HG03378 (cell line): ENCODE measurements at regions not wholly inside any gene's neighbourhood (a gene's known extent, or its start where the extent isn't known, plus 50 kb on each side); places are given as distances from the start of the nearest gene placed in this dataset.
"Not testable (repeated sequence)": the region's sequence is repeated elsewhere in the genome, so short reads cannot be mapped to it uniquely, and the experiment has no call there.

Source experiments
- ATAC-seq: cut with Tn5 transposase; IDR thresholded peaks from one replicate; pipeline ENCODE4 v1.9.1; 2021; ENCODE audit warnings: mild to moderate bottlenecking, moderate library complexity; ENCODE audit not compliant: unreplicated experiment

- no peak for ATAC-seq
These were observed 750.5 kb downstream of the FRK start for GRCh38 chr6:115310156-115310555.

GRCh38 chr6:115302731-115303130 is 758.0 kb downstream of the FRK start:
- no peak for ATAC-seq

- no peak for ATAC-seq
These were observed 773.2 kb downstream of the FRK start for GRCh38 chr6:115287467-115287866.

- ATAC-seq: no peak
These were observed 783.7 kb downstream of the FRK start for GRCh38 chr6:115276881-115277565.

GRCh38 chr6:115272311-115272710 is 788.4 kb downstream of the FRK start:
- no peak for ATAC-seq

GRCh38 chr6:115271434-115271833 is 789.3 kb downstream of the FRK start:
- ATAC-seq: no peak

- no peak for ATAC-seq
These were observed 789.7 kb downstream of the FRK start for GRCh38 chr6:115270953-115271352.

GRCh38 chr6:115241373-115241772 is 819.3 kb downstream of the FRK start:
- ATAC-seq: no peak

GRCh38 chr6:115221198-115221597 is 839.5 kb downstream of the FRK start:
- no peak for ATAC-seq

GRCh38 chr6:115220551-115221159 is 840.0 kb downstream of the FRK start:
- no peak for ATAC-seq

- no peak for ATAC-seq
These were observed 841.0 kb downstream of the FRK start for GRCh38 chr6:115219645-115220044.

GRCh38 chr6:115216835-115217234 is 843.9 kb downstream of the FRK start:
- ATAC-seq: no peak

- ATAC-seq: no peak
These were observed 846.4 kb downstream of the FRK start for GRCh38 chr6:115214283-115214682.

- ATAC-seq: no peak
These were observed 857.3 kb downstream of the FRK start for GRCh38 chr6:115203381-115203780.

- ATAC-seq: no peak
These were observed 852.3 kb upstream of the HS3ST5 start for GRCh38 chr6:115194981-115195638.

- no peak for ATAC-seq
These were observed 849.2 kb upstream of the HS3ST5 start for GRCh38 chr6:115191989-115192388.

GRCh38 chr6:115190534-115190933 is 847.7 kb upstream of the HS3ST5 start:
- no peak for ATAC-seq

GRCh38 chr6:115175456-115175855 is 832.6 kb upstream of the HS3ST5 start:
- ATAC-seq: not testable (repeated sequence)

GRCh38 chr6:115165912-115166311 is 823.1 kb upstream of the HS3ST5 start:
- ATAC-seq: not testable (repeated sequence)

GRCh38 chr6:115159733-115160132 is 816.9 kb upstream of the HS3ST5 start:
- ATAC-seq: no peak

GRCh38 chr6:115137910-115138309 is 795.1 kb upstream of the HS3ST5 start:
- ATAC-seq: no peak

GRCh38 chr6:115133790-115134189 is 791.0 kb upstream of the HS3ST5 start:
- ATAC-seq: no peak
